Activated CD4-positive, alpha-beta T cell treated with anti-CD3 and anti-CD28 coated beads for 4 hours (primary cell): ENCODE measurements at regions not wholly inside any gene's neighbourhood (a gene's known extent, or its start where the extent isn't known, plus 50 kb on each side); places are given as distances from the start of the nearest gene placed in this dataset.
A peak's percentile ranks its signal among the peaks of the same experiment; 100 is the strongest.
"Not testable (repeated sequence)": the region's sequence is repeated elsewhere in the genome, so short reads cannot be mapped to it uniquely, and the experiment has no call there.

Source experiments
- DNase-seq, 2 donors: peaks; one replicate each; pipeline ENCODE4 v3.0.0-alpha.2; 2020

DNA sequence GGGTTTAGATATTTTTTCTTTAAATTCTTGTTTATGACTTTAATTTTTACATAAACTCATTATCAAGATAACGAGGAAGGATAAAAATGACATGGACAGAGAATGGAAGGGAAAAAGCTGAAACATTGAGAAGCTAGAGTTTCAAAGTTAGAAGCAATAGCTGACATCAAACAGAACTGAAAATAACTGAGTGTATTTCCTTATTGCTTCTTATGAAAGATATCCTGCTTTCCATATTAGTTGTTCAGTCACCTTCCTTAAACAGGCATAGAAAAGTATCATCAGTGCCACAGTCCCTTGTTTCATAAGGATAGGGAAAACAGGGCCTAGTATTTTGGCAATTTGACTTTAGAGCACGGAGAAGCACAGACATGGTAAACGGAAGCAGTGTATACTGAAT lies 460.5 kb upstream of the GHITM start:
- DNase-seq, result no peak

DNA sequence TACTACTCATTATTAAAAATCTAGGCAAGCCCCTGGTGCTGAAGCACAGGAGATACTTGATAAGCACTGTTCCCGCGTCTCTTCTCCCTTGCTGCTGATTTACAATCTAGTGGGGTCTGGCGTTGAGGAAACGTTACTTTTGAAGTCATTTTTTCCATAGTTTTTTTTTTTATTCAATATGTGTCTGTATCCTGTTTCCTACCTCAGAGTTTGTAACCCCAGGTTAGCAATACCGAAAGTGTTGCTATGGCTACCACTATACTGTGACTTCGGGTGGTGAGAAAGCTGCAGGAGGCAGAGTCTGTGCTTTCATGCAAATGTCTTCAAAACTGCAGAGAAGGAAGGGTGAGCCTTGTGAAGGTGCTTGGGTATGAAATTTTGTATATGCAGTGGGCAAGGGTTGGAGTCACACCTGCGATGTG lies 458.8 kb upstream of the GHITM start:
- DNase-seq, result peak in 1 of 2 donors; percentile 2

DNA sequence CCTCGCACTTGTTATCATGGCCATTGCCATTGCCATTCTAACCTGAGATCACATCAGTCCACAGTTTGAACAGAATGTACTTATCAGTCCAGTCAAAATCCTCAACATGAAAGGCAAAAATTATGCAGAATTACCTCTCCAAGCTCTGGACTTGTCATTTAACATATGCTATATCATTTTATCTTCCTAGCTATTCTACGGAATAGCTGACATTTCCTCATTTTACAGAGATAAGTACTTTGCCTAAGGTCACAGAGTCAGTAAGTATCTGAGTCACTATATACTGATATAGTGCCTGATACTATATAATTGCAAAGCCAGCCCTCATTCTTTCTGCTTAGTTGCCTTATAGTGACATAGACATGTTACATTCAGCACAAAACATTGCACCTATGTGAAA lies 456.9 kb upstream of the GHITM start:
- no peak for DNase-seq

DNA sequence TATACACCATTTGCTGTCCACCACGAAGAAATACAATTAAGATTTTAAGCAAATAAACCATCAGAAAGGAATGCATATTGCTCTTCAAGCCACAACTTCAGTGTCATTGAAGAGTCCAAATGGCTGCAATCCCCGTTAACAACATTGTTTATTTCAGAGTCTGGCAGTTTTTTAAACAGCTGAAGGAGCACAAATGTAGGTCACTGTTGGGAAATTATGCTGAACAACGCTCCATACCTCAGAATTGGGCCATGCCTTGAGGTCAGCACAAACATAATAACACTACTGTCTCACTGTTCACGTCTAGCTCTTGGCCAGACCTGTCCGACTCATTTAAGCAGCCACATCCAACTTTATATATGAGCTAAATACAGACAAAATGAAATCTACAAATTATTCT lies 453.9 kb upstream of the GHITM start:
- no peak for DNase-seq

DNA sequence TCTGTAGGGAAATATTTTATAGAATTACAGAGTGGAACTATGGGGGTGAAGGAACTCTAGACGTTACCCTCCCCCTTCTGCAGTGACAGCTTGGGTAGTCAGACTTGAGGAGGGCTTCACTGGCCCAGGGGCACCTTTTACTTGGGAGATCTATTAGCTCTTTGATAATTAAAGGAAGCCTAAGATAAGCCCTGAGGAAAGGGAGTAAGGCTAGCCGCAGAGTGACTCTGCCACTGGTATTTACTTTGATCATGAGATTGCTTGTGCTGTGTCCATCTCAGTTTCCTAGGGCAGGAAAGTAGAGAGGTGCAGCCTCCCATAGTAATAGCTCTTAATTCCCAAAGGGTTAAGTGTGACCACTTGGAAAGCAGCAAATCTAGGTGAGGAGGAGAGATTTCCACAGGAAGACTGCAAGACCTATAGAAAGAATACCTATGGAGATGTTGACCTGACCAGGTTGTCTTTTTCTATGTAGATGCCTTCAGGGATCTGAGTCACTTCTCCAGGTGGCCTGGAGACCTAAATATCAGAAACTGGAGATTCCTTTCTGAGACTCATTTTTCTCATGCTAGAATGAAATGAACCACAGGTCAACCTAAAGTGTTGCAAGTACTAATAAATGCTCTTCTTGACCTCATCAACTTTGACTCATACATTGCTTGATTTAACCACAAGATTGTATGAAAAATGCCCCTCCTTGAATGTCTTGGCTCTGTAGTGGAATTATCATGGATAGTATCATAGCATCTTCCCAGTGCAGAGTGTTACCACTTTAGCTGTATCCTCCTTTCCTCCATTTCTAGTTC lies 447.3 kb upstream of the GHITM start:
- no peak for DNase-seq

DNA sequence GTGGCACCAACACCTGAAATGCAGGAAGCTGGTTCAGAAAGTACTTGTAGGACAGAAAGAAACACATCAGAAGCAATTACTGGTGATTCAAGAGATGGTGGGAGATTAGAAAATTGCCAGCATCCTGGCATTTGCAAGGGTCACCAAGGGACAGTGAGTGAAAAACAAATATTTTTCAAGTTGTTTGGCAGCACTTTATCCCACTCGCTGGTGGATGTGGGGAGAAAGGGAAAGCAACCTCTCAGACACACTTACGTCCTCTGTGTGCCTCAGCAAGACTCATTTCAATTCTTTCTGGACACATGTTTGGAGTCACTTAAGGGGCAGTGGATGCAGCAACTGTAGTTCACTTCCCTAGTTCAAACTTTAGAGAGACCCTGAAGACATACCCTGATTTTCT lies 440.4 kb upstream of the GHITM start:
- no peak for DNase-seq

DNA sequence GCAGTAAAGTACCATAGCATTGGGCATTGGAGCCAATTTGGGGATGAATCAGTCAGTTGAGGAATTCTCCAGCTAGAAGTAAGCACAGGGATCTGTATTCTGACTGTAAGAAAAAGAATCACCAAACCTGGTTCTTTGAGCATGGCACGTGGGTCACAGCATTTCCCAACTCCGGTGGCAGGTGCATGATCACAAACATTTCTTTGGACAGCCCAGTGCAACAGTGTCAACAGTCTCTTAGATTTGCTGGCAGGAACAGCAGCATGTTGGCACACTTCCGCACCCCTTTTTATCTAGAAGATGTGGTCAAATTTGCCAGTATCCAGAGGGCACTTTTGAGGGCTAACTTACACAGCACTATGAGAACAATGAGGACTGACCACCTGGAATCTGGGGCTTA lies 437.5 kb upstream of the GHITM start:
- DNase-seq, result no peak

DNA sequence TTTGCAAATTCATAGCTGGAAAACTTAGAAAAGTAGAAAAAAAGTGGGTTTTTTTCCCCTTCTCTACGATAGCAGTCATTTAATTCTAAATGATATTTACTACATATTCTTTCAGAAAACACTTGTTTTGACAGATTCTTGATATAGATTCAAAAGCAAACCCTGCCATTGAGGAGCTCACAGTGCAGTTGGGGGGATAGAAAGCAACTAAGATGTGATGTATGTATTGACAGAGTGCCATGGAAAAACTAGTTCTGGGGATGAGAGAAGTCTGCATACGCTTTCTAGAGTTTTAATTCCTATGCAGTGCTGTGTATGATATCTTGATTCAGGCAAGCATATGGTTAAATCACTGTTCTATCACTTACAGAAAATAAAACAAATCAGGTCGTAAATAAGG lies 436.6 kb upstream of the GHITM start:
- no peak for DNase-seq

DNA sequence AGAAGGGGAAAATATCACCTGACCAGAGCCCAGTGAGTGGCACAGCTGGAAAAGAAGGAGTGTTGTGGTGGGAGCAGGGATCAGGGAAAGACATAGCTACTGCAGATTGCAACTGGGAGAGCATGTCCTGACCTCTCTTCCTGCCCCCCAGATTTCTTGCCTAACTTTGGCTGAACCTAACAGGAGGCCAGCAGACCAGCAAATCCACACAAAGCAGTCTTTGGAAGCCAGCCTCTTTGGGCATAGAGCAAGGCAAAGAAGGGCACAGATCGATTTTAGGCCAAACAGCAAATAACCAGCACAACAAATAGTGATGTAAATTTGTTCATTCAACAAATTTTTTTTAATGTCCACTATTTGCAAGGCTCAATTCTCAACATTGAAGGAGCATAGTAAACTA lies 433.2 kb upstream of the GHITM start:
- no peak for DNase-seq

DNA sequence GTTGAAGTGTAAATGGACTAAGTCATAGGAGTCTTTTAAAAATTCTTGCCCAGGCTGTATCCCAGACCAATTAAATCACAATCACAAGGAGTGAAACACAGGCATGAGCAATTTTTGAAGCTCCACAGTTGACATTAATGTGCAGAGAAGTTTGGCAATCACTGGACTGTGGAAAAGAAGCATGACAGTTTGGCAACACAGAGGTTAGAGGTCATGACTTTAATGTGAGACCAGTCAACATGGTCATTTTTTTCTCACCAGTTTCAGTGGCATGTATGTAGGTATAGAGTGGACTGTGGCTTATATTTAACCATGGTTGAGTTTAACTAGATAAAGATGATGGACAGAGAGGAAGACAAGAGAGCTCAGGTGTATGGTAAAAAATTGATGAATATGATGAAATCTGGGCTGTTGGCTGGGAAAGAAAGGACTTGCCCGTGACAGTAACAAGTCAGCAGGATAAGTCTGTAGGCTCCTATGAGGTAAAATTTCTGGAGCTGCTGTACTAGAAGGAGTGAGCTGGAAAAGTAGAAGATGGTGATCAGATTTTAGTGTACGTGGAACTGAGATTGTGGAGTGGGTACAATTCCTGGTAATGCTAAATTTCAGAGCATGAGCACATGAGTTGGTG lies 432.2 kb upstream of the GHITM start:
- DNase-seq, result no peak

DNA sequence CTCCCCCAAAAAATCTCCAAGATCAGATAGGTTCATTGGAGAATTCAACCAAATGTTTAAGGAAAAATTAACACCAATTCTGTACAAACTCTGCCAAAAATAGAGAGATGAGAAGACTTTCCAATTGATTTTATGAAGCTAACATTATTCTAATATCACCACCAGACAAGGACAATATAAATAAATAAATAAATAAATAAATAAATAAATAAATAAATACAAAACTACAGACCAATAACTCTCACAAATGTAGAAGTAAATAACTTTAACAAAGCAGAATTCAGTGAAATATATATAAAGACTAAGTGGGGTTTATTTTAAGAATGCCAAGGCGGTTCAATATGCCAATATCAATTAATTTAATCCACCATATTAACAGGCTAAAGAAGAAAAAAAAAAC lies 425.9 kb upstream of the GHITM start:
- no peak for DNase-seq

DNA sequence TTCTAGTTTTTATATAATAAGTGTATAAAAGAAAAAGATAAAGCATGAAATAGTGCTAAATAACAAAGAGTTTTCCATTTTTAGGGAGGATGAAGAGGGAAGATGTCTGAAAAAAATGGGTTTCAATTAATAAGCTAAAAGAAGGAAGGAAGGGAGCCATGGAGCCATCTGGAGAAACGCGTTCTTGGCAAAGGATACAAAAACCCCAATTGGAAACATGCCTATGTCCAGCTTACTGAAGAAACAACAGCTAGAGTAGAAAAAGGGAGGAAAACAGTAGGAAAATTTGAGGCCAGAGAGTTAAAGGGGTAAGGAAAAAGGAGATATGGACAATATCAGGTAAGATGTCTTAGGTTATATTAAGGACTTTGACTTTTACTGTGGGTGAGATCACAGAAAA lies 416.2 kb upstream of the GHITM start:
- DNase-seq, result no peak

DNA sequence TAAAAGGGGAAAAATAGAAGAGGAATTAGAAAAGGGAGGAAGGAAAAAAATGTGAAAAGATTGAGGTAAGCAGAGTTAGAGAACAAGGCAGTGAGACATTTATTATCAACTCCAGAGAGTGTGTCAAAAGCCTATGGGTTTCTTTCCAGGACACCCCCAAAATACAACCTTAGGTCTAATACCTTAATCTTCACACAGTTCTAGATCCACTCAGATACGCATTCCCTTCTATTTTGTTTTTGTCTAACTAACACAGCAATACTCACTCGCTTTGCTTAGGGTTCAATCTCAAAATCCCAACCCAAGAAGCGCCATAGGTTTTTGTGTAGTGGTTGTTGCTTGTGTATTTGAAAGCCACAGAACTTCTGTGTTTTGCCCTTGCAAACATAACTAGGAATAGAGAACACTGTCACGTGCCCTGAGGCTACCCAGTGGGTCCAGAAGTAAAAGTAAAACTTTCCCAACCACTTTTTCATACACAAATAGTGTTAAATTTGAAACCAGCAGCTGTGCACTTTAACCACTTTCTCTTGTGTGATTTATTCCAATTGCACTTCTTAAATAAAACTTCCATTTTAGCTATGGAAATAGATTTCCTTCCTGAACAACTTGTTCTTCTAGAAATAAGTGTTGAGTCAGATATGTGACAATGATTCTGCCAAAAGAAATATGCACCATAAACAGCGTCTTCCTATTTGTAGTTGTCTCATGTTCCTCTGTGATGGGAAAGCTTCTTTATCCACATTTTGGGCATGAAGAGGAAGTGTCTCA lies 414.7 kb upstream of the GHITM start:
- DNase-seq, result no peak

DNA sequence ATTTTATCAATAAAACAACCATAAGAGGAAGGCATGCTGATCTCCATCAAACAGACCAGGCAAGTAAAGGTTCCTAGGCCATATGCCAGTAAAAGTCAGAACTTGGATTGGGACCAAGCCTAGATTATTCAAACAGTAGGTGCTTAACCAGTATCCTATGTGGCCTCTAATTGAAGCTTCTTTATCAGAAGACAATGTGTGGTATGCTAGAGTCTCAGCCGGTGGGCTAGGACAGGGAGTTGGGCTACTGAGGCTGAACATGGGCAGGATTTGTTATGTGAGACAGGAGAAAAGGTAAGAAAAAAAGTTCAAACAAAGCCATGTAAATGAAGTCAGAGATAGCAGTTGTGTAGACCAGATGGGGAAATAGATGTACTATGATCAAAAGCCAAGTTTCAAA lies 413.7 kb upstream of the GHITM start:
- DNase-seq, result no peak

DNA sequence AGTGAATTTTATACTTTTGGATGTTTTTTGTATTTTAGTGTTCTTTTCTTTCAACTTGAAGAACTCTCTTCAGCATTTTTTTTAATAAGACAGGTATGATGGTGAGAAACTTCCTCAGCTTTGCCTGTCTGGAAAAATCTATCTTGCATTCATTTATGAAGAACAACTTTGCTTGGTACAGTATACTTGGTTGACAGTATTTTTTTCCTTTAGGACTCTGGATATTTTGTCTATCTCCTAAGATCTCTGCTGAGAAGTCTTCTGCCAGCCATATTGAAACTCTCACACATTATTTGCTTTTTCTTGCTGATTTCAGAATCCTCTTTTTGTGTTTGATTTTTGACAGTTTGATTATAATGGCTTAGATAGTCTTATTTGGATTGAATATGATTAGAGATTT lies 405.0 kb upstream of the GHITM start:
- DNase-seq, result no peak

DNA sequence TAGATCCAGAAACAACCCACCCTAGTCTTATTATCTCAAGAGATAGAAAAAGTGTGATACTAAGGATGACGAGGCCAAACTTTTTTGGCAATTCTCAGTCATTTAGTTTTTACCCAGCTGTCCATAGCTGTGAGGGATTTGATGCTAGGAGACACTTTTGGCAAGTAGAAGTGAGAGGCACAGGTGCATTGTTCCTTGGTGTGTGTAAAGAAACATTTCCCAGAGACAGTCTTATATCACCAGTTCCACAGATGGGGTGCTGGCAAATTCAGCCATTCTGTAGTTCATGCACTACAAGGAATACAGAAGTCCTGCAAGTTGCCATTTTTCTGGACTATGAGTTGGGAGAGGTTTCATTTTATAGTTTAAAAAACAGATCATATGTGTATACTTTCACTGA lies 403.3 kb upstream of the GHITM start:
- DNase-seq, result no peak

DNA sequence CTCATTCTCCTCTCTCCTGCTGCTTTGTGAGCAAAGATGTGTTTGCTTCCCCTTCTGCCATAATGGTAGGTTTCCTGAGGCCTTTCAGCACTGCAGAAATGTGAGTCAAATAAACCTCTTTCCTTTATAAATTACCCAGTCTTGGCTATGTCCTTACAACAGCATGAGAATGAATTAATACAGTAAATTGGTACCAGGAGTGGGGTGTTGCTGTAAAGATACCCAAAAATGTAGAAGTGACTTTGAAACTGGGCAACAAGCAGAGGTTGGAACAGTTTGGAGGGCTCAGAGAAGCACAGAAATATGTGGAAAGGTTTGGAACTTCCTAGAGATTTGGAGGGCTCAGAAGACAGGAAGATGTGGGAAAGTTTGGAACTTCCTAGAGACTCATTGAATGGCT lies 388.7 kb upstream of the GHITM start:
- no peak for DNase-seq

DNA sequence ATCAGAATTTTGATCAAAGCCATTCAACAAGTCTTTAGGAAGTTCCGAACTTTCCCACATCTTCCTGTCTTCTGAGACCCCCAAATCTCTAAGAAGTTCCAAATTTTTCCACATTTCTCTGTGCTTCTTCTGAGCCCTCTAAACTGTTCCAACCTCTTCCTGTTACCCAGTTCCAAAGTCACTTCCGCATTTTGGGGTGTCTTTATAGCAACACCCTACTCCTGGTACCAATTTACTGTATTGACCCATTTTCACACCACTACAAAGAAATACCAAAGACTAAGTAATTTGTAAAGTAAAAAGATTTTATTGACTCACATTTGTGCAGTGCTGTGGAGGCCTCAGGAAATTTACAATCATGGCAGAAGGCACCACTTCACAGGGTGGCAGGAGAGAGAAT lies 385.8 kb upstream of the GHITM start:
- DNase-seq, result no peak

DNA sequence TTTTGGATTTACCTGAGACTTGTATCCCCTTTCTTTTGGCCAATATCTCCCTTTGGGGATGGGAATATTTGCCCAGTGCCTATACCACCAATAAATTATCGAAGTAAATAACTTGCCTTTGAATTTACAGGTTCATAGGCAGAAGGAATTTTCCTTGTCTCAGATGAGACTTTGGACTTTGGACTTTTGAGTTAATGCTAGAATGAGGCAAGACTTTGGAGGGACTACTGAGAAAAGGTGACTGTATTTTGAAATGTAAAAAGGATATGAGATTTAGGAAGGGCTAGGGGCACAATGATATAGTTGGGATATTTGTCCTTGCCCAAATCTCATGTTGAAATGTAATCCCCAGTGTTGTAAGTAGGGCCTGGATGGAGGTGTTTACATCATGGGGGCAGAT lies 384.5 kb upstream of the GHITM start:
- DNase-seq, result no peak

DNA sequence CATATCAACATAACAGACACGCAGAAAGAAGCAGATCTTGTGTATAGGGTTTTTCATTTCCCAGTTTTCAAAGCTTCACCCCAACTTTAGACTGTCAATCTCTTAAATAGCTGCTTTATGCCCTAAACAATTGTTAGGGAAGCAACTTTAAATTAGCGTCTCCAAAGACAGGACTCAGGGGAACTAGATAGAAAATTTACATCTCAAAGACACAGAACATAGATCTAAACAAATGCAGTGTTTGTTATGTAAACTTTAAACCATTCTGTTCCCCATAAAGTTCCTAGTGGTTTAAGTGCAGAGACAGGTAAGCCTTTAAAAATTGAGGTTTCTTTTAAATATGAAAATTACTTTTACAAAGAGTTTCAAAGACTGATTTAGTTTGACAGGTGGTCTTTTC lies 379.2 kb upstream of the GHITM start:
- DNase-seq, result no peak

DNA sequence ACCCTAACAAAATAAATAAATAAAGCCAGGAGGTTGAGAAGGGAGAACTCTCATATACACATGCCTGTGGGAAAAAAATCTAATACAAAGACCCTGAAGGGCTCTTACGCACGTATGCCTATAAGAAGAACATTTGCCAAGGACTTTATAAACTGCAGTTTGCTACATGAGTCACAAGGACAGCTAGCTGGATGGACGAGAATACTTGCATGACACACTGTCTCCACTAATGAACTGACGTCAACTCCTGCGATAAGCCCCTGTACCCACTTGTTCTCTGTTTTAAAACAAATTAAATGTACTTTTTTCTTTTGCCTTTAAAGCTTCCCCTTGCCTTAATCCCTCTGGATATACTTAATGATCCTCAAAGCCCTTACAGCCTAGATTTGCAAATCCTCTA lies 374.6 kb upstream of the GHITM start:
- DNase-seq, result no peak

DNA sequence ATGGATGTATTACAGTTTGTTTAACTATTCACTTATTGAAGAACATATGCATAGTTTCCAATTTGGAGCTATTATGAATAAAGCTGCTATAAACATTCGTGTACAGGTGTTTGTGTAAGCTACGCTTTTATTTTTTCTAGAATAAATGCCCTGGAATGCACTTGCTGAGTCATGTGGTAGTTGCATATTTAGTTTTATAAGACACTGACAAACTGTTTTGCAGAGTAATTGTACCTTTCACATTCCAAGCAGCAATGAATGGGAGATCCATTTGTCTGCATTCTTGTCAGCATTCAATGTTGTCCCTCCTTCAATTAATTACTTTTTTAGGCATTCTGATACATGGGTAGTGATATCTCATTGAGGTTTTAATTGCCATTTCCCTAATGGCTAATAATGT lies 373.6 kb upstream of the GHITM start:
- no peak for DNase-seq

DNA sequence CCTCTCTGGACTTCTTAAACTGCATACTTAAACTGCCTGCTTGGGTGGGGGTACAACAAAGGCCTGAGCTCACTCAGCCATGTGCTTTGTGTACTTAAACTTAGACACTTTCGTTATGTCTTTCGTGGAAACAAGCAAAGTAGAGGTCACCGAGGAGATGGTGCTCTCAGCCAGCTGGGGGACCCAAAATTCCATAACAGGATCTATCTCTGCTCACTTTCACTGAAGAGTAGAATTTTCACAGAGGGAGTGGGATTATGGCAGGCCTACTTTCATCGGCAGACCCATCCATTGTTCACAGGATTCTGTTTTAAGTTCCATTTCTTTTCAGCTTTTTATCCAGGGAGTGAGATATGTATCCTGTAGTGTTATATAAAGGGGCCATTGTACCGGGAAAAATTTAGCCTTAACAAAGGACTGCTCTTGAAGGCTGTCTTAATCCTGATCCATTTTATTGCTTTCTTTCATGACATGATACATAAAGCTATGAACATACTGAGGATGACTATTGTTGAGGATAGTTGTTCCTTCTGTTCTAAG lies 370.0 kb upstream of the GHITM start:
- DNase-seq, result no peak

DNA sequence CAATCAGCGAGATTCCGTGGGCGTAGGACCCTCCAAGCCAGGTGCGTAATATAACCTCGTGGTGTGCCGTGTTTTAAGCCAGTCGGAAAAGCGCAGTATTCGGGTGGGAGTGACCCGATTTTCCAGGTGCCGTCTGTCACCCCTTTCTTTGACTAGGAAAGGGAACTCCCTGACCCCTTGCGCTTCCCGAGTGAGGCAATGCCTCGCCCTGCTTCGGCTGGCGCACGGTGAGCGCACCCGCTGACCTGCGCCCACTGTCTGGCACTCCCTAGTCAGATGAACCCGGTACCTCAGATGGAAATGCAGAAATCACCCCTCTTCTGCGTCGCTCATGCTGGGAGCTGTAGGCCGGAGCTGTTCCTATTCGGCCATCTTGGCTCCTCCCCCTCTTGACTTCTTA lies 352.6 kb upstream of the GHITM start:
- DNase-seq, result not testable (repeated sequence)
